GM18499 (cell line): ENCODE measurements at regions not wholly inside any gene's neighbourhood (a gene's known extent, or its start where the extent isn't known, plus 50 kb on each side); places are given as distances from the start of the nearest gene placed in this dataset.
"Not testable (repeated sequence)": the region's sequence is repeated elsewhere in the genome, so short reads cannot be mapped to it uniquely, and the experiment has no call there.

Experiments
- ATAC-seq: cut with Tn5 transposase; IDR thresholded peaks from one replicate; pipeline ENCODE4 v1.9.1; 2021; ENCODE audit warnings: moderate number of reproducible peaks; ENCODE audit not compliant: insufficient read depth, unreplicated experiment

- ATAC-seq, result no peak
Measured at GRCh38 chr4:1589098-1589497, 95.0 kb downstream of the FAM53A start.

- ATAC-seq, result no peak
Measured at GRCh38 chr4:1588306-1588705, 95.8 kb downstream of the FAM53A start.

- ATAC-seq, result no peak
Measured at GRCh38 chr4:1584498-1584897, 99.6 kb downstream of the FAM53A start.

GRCh38 chr4:1583859-1584258 is 100.3 kb downstream of the FAM53A start:
- no peak for ATAC-seq

DNA sequence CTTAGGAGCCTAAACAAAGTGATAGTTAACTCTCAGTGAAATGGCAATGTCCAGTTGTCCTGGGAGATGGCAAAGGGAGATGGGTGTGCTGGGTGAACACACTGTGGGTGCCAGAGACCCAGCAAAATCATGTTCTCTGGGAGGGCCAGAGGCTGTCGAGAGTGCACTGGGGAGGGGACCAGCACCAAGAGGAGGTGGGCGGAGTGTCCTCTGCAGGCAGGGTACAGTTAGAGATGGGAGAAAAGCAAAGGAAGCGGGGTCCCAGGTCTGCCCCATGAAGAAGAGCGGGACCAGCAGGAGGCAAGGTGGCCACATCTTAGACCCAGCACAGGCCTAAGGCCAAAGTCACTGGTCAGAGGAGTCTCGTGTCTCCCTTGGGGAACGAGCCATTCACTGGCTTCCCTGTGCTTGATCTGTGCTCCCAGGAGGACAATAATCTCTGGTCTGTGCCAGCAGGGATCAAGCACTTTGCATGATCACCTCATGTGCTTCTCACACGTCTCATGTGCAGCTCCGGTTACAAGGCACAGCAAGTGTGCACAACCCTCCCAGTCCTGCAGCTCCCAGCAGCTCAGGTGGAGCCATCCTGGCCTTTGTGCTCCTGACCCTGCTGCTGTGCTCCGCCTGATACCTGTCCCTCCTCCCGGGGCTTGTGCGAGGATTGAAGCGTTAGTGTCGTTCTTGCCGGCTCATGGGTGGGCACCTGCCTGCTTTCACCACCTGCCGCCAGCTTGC is 100.9 kb downstream of the FAM53A start:
- ATAC-seq, result no peak

- ATAC-seq, result no peak
Measured at GRCh38 chr4:1582227-1582626, 101.9 kb downstream of the FAM53A start.

GRCh38 chr4:1581164-1581894 is 102.8 kb downstream of the FAM53A start:
- ATAC-seq, result peak; percentile 47

GRCh38 chr4:1580692-1581012 is 103.5 kb downstream of the FAM53A start:
- not testable (repeated sequence) for ATAC-seq

GRCh38 chr4:1579901-1580691 is 104.0 kb downstream of the FAM53A start:
- ATAC-seq, result no peak

GRCh38 chr4:1579001-1579900 is 104.9 kb downstream of the FAM53A start:
- ATAC-seq, result no peak

DNA sequence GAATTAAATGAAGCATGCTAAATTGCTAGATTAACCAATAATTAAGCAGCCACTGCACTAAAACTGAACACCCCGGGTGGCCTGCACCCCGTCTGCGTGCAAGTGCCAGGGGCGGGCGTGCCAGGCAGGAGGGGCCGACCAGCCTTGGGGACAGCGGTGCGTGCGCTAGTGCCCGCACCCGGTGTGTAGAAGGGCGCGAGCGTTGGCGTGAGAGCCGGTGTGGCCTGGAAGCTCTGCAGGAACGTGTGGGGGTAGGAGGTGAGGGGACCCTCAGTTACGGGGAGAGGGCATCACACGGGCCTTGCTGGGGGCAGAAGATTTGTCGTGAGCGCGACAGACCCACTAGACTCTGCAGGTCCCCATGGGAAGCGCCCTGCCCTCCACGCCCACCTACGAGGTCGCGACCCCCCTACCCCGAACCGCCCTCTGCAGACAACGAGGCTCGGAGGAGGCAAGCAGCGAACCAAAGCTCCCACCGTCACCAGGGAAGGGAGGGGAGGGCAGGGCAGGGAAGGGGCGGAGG is 105.8 kb downstream of the FAM53A start:
- no peak for ATAC-seq

GRCh38 chr4:1577822-1578217 is 106.3 kb downstream of the FAM53A start:
- ATAC-seq, result no peak

DNA sequence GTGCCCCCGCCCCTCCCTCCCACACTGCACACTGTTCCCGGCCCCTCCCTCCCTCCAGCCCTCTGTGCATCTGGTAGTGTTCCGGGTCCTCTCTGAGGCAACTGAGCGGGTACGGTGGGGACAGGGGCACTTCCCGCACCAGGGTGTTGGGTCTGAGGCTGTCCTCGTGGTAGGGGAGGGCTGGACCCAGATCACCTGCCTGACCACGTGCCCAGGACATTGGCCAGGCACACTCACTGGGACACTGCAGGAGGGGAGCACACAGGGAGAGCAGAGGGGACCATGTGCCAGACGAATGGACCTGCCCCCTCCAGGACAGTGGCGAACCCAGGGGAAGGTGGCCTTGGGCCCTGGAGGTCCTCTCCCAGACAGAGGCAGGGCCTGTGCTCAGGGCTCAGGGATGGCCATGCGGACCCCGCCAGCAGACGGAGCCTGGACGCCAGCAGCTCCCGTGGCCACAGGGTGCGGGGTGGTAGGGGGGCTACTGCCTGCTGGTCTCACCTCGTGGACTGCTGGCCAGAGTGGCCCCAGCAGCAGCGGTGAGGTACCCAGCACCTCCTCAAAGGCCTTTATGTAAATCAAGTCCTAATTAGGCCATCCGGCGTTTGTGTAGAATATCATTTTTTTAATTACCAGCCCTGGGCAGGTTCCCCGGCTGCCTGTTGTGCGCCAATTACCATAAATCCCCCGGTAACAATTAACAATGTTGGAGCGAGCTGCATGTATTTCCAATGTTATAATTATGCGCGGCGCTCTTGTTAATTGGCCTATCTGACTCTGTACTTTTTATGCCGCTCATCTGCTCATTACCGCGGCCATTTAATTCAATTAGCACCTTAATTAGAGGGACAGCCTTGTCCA is 106.9 kb downstream of the FAM53A start:
- no peak for ATAC-seq

DNA sequence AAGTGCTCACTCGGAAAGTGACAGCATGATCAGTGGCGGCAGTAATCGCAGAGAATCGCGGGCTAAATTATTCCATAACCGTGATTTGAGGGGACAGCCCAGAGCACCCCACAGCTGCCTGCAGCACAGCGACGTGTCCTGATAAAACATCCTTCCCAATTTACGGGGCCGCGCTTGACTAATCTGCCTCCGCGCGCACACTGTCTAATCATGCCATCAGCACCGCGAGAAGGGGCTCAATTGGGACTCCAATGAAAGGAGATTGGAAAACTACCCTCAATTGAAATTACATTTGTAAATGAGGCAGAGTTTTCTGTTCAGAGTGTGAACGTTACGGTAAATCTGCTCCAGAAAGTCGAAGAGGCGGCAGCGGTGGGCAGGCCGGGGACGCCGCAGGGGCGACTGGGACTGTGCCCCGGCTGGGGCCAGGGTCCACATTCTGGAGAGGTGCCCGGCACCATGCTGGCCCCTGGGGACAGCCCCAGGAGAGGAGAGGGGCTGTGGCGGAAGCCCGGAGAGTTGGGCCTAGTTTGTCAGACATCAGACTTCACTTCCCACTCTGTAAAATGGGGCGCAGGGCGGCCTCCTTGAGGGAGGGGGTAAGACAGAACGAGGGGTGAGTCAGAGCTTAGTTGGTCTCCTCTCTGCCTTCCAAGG is 107.7 kb downstream of the FAM53A start:
- ATAC-seq, result no peak

GRCh38 chr4:1575418-1576303 is 108.5 kb downstream of the FAM53A start:
- no peak for ATAC-seq

GRCh38 chr4:1574601-1575417 is 109.3 kb downstream of the FAM53A start:
- no peak for ATAC-seq
